AG04449 (cell line): ENCODE measurements at regions not wholly inside any gene's neighbourhood (a gene's known extent, or its start where the extent isn't known, plus 50 kb on each side); places are given as distances from the start of the nearest gene placed in this dataset.

Source experiments
- CTCF ChIA-PET: fragments of 350-600 bp; formaldehyde crosslinking; extraction: SDS; loops from one replicate; lab custom pipeline; 2021; ENCODE audit warnings: antibody characterized with exemption; lab: Yijun Ruan, JAX
- POLR2A ChIA-PET: fragments of 400-600, 350-600 bp; formaldehyde crosslinking; extraction: SDS; loops from one replicate; lab custom pipeline; 2020; ENCODE audit warnings: antibody characterized with exemption, inconsistent platforms; lab: Yijun Ruan, JAX
- DNase-seq: peaks from one replicate; pipeline ENCODE4 v3.0.0-alpha.2; 2010; ENCODE audit warnings: low read depth, low spot score
- H3K4me3 ChIP-seq: 2 replicates; pipeline ENCODE4 v1.5.1; 2011; ENCODE audit warnings: low read depth, mild to moderate bottlenecking, control low read depth, low read length
- CTCF ChIP-seq: IDR thresholded peaks from one replicate; pipeline ENCODE4 v1.5.1; 2011; ENCODE audit warnings: mild to moderate bottlenecking, moderate library complexity, low read length, control low read depth, inconsistent platforms; ENCODE audit not compliant: insufficient read depth; ENCODE audit errors: missing control alignments

- DNase-seq: no peak
- CTCF ChIA-PET: no interaction called here
- POLR2A ChIA-PET: no interaction called here
- H3K4me3 ChIP-seq: no peak overlapping the region
- no peak for TF ChIP-seq CTCF
Measured at GRCh38 chr7:21077602-21078001, 290.9 kb upstream of the SP8 start.

DNA sequence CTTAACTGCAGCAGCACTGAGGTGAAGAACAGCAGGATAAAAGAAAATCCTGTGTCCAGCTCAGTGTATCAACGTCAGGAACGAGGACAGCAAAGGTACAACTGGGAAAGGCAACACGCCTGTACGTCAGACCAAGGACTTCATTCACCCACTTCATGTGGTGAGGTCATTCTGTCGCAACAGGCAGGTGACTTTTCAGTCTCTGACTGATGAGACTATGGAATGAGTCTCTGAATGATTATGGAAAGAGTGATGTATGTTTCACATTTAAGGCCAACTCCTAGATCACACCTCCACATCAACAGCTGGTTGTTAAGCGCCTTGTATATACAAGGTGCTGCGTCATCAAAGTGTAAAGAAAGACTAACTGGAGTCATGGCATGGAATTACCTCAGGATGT, 297.6 kb upstream of the SP8 start:
- TF ChIP-seq CTCF: no peak
- no peak for DNase-seq
- no peak overlapping the region for H3K4me3 ChIP-seq
- ChIA-PET POLR2A (no interaction called here), CTCF (no interaction called here)

GRCh38 chr7:21086688-21087087, 300.0 kb upstream of the SP8 start:
- no peak overlapping the region for H3K4me3 ChIP-seq
- POLR2A ChIA-PET: no interaction called here
- CTCF ChIA-PET: no interaction called here
- no peak for TF ChIP-seq CTCF
- no peak for DNase-seq

DNA sequence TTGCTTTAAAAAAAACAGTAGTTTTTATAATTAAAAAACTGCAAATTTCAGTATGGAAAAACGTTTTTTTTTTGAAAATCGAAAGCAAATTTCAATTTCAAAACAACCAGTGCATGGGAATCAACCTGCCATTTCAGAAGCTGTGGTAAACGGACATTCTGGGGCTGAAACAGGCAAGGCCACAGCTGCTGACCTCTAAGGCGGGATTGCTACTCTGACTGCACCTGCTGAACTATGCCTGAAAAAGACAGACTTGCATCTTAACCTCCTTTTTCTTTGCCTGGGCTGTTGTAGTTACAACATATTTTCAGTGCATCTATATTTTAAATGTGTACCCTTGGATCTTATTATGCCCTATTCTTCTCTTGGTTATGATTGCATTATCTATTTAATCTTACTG, 303.0 kb upstream of the SP8 start:
- no peak for DNase-seq
- POLR2A ChIA-PET: no interaction called here
- TF ChIP-seq CTCF: no peak
- CTCF ChIA-PET: no interaction called here
- H3K4me3 ChIP-seq: no peak overlapping the region

DNA sequence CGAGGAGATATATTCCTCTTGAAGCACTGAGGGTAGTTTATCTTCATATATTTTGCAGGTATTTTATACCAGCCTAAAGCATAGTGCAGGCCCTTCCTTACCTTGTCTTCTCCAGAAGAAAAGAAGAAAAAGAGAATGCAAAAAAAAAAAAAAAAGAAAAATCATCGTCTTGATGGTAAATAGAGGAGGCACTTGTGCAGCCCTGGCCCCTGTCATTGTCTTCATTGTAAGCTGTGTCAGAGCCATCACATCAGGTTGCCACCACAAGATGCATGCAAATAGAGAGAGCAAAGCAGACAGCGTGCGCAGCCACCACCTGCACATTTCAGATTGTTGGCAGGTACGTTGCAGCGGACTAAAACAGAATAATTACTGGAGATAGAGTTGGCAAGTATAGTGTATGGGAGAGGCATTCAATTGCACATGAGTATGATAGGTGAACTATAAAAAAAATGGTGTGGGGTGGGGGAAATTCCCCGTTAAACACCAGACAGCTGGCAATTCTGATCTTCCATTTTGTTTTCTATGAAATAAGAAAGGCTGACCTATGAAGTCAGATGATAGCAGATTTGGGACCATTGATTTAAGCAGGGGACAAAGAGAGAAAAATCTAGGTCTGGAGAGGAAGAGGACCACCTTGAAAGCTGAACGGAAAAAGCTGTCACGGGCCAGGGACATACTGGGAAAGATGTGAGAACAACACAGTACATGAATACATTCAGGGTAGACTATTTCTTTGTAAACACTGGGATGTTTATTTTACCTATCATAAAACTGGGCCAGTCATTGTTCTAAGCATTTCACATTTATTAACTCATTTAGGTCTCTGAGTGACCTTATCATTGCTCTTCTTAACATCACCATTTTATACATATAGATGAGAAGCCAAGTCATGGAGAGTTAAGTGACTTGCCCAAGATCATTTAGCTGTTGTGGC, 306.3 kb upstream of the SP8 start:
- ChIA-PET POLR2A (no interaction called here), CTCF (no interaction called here)
- no peak for DNase-seq
- no peak overlapping the region for H3K4me3 ChIP-seq
- no peak for TF ChIP-seq CTCF

- no peak for DNase-seq
- TF ChIP-seq CTCF: no peak
- CTCF ChIA-PET: no interaction called here
- POLR2A ChIA-PET: no interaction called here
- H3K4me3 ChIP-seq: no peak overlapping the region
Measured at GRCh38 chr7:21094589-21094988, 307.9 kb upstream of the SP8 start.
